ENCODE measurements at regions not wholly inside any gene's neighbourhood (a gene's known extent, or its start where the extent isn't known, plus 50 kb on each side); places are given as distances from the start of the nearest gene placed in this dataset.

GRCh38 chr4:133741766-133742165, 459.8 kb downstream of the PABPC4L start:
- DNase-seq (ENCODE audit: low spot score), result no peak

- no peak for DNase-seq (ENCODE audit: low spot score)
These were observed 481.6 kb downstream of the PABPC4L start for GRCh38 chr4:133720001-133720400.

GRCh38 chr4:133719098-133719497, 482.5 kb downstream of the PABPC4L start:
- DNase-seq (ENCODE audit: low spot score), result no peak

- no peak for DNase-seq (ENCODE audit: low spot score)
These were observed 487.4 kb downstream of the PABPC4L start for GRCh38 chr4:133714211-133714610.

- DNase-seq (ENCODE audit: low spot score), result no peak
These were observed 488.2 kb downstream of the PABPC4L start for GRCh38 chr4:133713340-133713739.

GRCh38 chr4:133711817-133712216, 489.8 kb downstream of the PABPC4L start:
- no peak for DNase-seq (ENCODE audit: low spot score)

- no peak for DNase-seq (ENCODE audit: low spot score)
These were observed 507.2 kb downstream of the PABPC4L start for GRCh38 chr4:133694416-133694815.

- no peak for DNase-seq (ENCODE audit: low spot score)
These were observed 517.6 kb downstream of the PABPC4L start for GRCh38 chr4:133683967-133684366.

GRCh38 chr4:133668061-133668851, 519.2 kb downstream of the PCDH10 start:
- DNase-seq (ENCODE audit: low spot score), result no peak

- no peak for DNase-seq (ENCODE audit: low spot score)
These were observed 498.1 kb downstream of the PCDH10 start for GRCh38 chr4:133647206-133647605.

- DNase-seq (ENCODE audit: low spot score), result no peak
These were observed 492.1 kb downstream of the PCDH10 start for GRCh38 chr4:133641191-133641590.

- no peak for DNase-seq (ENCODE audit: low spot score)
These were observed 489.7 kb downstream of the PCDH10 start for GRCh38 chr4:133638751-133639150.

- DNase-seq (ENCODE audit: low spot score), result no peak
These were observed 488.1 kb downstream of the PCDH10 start for GRCh38 chr4:133637161-133637560.

GRCh38 chr4:133624744-133625143, 475.6 kb downstream of the PCDH10 start:
- no peak for DNase-seq (ENCODE audit: low spot score)

GRCh38 chr4:133623847-133624246, 474.8 kb downstream of the PCDH10 start:
- no peak for DNase-seq (ENCODE audit: low spot score)

- no peak for DNase-seq (ENCODE audit: low spot score)
These were observed 472.5 kb downstream of the PCDH10 start for GRCh38 chr4:133621628-133622027.

GRCh38 chr4:133620555-133620954, 471.5 kb downstream of the PCDH10 start:
- DNase-seq (ENCODE audit: low spot score), result no peak

GRCh38 chr4:133618963-133619362, 469.9 kb downstream of the PCDH10 start:
- DNase-seq (ENCODE audit: low spot score), result no peak

- DNase-seq (ENCODE audit: low spot score), result no peak
These were observed 450.9 kb downstream of the PCDH10 start for GRCh38 chr4:133600008-133600407.

GRCh38 chr4:133598779-133599178, 449.7 kb downstream of the PCDH10 start:
- no peak for DNase-seq (ENCODE audit: low spot score)

GRCh38 chr4:133597251-133597650, 448.2 kb downstream of the PCDH10 start:
- DNase-seq (ENCODE audit: low spot score), result no peak

- no peak for DNase-seq (ENCODE audit: low spot score)
These were observed 447.4 kb downstream of the PCDH10 start for GRCh38 chr4:133596459-133596858.

- DNase-seq (ENCODE audit: low spot score), result no peak
These were observed 445.5 kb downstream of the PCDH10 start for GRCh38 chr4:133594390-133595207.
